Activated naive CD8-positive, alpha-beta T cell treated with anti-CD3 and anti-CD28 coated beads for 36 hours (primary cell): ENCODE measurements at regions not wholly inside any gene's neighbourhood (a gene's known extent, or its start where the extent isn't known, plus 50 kb on each side); places are given as distances from the start of the nearest gene placed in this dataset.
"Not testable (repeated sequence)": the region's sequence is repeated elsewhere in the genome, so short reads cannot be mapped to it uniquely, and the experiment has no call there.

Experiments
- DNase-seq: peaks from one replicate; pipeline ENCODE4 v3.0.0; 2021
- H3K27ac Mint-ChIP-seq: one replicate; pipeline ENCODE4 v1.8.0; 2022; ENCODE audit warnings: mild to moderate bottlenecking, moderate library complexity, mixed read lengths
- H3K27me3 Mint-ChIP-seq: one replicate; pipeline ENCODE4 v1.8.0; 2022; ENCODE audit warnings: mild to moderate bottlenecking, mixed read lengths
- H3K36me3 Mint-ChIP-seq: one replicate; pipeline ENCODE4 v1.8.0; 2021; ENCODE audit warnings: mild to moderate bottlenecking, mixed read lengths
- H3K4me1 Mint-ChIP-seq: one replicate; pipeline ENCODE4 v1.8.0; 2021; ENCODE audit warnings: mixed read lengths
- H3K4me3 Mint-ChIP-seq: one replicate; pipeline ENCODE4 v1.8.0; 2022; ENCODE audit warnings: mild to moderate bottlenecking, moderate library complexity, mixed read lengths
- H3K9me3 Mint-ChIP-seq: one replicate; pipeline ENCODE4 v1.8.0; 2022; ENCODE audit warnings: mixed read lengths

GRCh38 chr7:9302436-9302835 is 869.0 kb downstream of the NXPH1 start:
- Mint-ChIP-seq H3K27me3 (no peaks in the 10 kb centered on the region), H3K27ac (no peak overlapping the region), H3K36me3 (no peaks in the 10 kb centered on the region), H3K9me3 (no peaks in the 10 kb centered on the region), H3K4me1 (no peaks in the 10 kb centered on the region), H3K4me3 (no peak overlapping the region)
- no peak for DNase-seq

GRCh38 chr7:9307131-9307530 is 873.7 kb downstream of the NXPH1 start:
- Mint-ChIP-seq H3K4me1 (no peaks in the 10 kb centered on the region), H3K9me3 (no peaks in the 10 kb centered on the region), H3K4me3 (no peak overlapping the region), H3K27ac (no peak overlapping the region), H3K36me3 (no peaks in the 10 kb centered on the region), H3K27me3 (no peaks in the 10 kb centered on the region)
- DNase-seq: no peak

DNA sequence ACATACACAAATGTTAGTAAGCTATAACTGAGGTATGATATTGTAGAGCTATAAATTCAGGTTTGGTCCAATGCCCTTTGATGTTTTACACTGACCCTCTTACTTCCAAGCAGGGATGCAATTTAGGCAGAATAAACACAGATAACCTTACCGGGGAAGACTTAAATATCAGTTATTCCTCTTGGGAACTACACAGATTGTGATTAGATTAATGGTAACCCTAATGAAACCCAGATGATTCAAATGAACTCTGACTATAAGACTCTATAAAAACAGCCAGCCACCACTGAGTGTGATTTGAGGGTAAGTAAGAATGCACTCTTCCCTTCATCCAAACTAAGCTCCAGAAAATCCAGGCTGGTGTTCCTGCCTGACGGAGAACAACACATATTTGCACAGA is 891.1 kb downstream of the NXPH1 start:
- Mint-ChIP-seq H3K27me3 (no peaks in the 10 kb centered on the region), H3K4me1 (no peaks in the 10 kb centered on the region), H3K27ac (no peak overlapping the region), H3K36me3 (no peaks in the 10 kb centered on the region), H3K4me3 (no peak overlapping the region), H3K9me3 (no peaks in the 10 kb centered on the region)
- no peak for DNase-seq

DNA sequence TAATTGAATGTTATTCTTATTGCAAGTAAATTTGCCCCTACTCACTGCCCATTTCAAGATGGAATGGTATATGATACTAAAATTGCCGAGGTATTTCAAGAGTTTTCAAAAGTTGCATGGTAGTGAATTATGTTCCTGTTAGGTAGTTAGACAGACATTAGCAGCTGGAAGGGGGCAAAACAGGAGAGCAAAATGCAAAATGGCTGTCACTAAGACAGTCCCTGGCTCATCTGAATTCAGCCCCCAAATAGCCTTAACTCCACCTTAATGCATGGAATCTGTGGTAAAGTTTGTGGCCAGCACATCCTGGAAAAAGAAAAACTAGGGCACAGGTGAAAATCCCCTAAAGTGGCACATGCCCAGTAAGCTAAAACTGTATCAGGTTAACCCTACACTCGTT is 894.9 kb downstream of the NXPH1 start:
- Mint-ChIP-seq H3K4me3 (no peak overlapping the region), H3K36me3 (no peaks in the 10 kb centered on the region), H3K9me3 (peaks cover 2% of the 10 kb centered on the region)

DNA sequence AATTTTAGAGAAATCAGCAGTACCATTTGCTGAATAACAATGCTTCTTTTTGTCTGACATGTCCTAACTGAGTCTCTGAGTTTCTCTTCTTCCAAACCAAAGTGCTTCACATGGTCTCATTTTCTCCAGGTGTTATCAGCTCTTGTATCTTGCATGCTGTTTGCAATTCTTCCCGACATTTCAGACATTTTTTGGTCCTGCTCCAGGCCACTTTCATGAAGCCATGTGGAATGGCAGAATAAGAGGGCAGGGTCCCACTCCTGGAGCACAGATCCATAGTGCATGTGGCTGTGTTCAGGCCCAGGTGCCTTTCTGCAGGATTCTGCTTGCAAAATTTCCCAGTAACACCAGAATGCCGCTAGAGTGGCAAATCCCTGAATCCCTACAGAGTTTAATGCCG is 916.2 kb downstream of the NXPH1 start:
- no peaks in the 10 kb centered on the region for H3K9me3 Mint-ChIP-seq
- H3K4me3 Mint-ChIP-seq: no peak overlapping the region
- H3K27ac Mint-ChIP-seq: no peak overlapping the region
- H3K27me3 Mint-ChIP-seq: no peaks in the 10 kb centered on the region
- DNase-seq: no peak
- no peaks in the 10 kb centered on the region for H3K4me1 Mint-ChIP-seq
- no peaks in the 10 kb centered on the region for H3K36me3 Mint-ChIP-seq

More for the DNA sequence above, 894.9 kb downstream of the NXPH1 start:
- Mint-ChIP-seq H3K27me3 (no peaks in the 10 kb centered on the region), H3K27ac (no peak overlapping the region), H3K4me1 (no peaks in the 10 kb centered on the region)
- no peak for DNase-seq

GRCh38 chr7:9391221-9391620 is 957.8 kb downstream of the NXPH1 start:
- Mint-ChIP-seq H3K9me3 (peaks cover 15% of the 10 kb centered on the region), H3K4me1 (no peaks in the 10 kb centered on the region), H3K4me3 (no peak overlapping the region), H3K36me3 (no peaks in the 10 kb centered on the region), H3K27me3 (no peaks in the 10 kb centered on the region), H3K27ac (no peak overlapping the region)
- DNase-seq: no peak

- Mint-ChIP-seq H3K9me3 (peaks cover 10% of the 10 kb centered on the region), H3K4me3 (no peak overlapping the region), H3K27me3 (no peaks in the 10 kb centered on the region), H3K27ac (no peak overlapping the region), H3K4me1 (no peaks in the 10 kb centered on the region), H3K36me3 (no peaks in the 10 kb centered on the region)
- DNase-seq: no peak
Measured at GRCh38 chr7:9391984-9392383, 958.6 kb downstream of the NXPH1 start.

DNA sequence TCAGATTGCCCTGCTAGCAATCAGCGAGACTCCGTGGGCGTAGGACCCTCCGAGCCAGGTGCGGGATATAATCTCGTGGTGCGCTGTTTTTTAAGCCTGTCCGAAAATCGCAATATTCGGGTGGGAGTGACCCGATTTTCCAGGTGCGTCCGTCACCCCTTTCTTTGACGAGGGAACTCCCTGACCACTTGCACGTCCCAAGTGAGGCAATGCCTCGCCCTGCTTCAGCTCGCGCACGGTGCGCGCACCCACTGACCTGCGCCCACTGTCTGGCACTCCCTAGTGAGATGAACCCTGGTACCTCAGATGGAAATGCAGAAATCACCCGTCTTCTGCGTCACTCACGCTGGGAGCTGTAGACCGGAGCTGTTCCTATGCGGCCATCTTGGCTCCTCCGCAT is 971.0 kb downstream of the NXPH1 start:
- DNase-seq, H3K4me1 Mint-ChIP-seq, H3K36me3 Mint-ChIP-seq, H3K27me3 Mint-ChIP-seq, H3K27ac Mint-ChIP-seq, H3K4me3 Mint-ChIP-seq, H3K9me3 Mint-ChIP-seq: not testable (repeated sequence)

DNA sequence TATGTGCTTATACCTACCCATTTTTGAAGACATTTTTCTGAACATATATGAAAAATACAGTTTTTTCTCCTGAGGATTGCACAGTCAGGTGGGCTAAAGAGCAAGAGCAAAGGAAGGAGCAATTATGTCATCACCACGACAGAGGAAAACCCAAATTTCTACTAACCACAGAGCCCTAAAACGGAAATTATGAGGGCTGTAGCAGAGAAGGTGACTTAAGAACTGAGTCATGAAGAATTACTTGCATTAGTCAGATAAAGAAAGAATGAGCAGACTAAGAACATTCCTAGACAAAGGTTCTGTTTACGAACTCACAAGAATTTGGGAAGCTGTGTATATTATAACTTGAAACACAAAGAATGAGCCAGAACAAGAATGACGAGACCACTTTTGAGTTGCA is 974.4 kb downstream of the NXPH1 start:
- no peaks in the 10 kb centered on the region for H3K36me3 Mint-ChIP-seq
- H3K4me3 Mint-ChIP-seq: no peak overlapping the region
- H3K27ac Mint-ChIP-seq: no peak overlapping the region
- no peaks in the 10 kb centered on the region for H3K9me3 Mint-ChIP-seq
- H3K4me1 Mint-ChIP-seq: no peaks in the 10 kb centered on the region
- DNase-seq: no peak
- no peaks in the 10 kb centered on the region for H3K27me3 Mint-ChIP-seq

GRCh38 chr7:9453521-9453920 is 1020.1 kb downstream of the NXPH1 start:
- H3K9me3 Mint-ChIP-seq: peaks cover 9% of the 10 kb centered on the region
- no peak for DNase-seq
- H3K4me1 Mint-ChIP-seq: no peaks in the 10 kb centered on the region
- H3K27ac Mint-ChIP-seq: no peak overlapping the region
- no peaks in the 10 kb centered on the region for H3K27me3 Mint-ChIP-seq
- H3K36me3 Mint-ChIP-seq: no peaks in the 10 kb centered on the region
- H3K4me3 Mint-ChIP-seq: no peak overlapping the region

GRCh38 chr7:9488555-9488954 is 1055.1 kb downstream of the NXPH1 start:
- Mint-ChIP-seq H3K36me3 (no peaks in the 10 kb centered on the region), H3K4me3 (no peak overlapping the region), H3K4me1 (no peaks in the 10 kb centered on the region), H3K27me3 (no peaks in the 10 kb centered on the region), H3K27ac (no peak overlapping the region), H3K9me3 (peaks cover 8% of the 10 kb centered on the region)
- no peak for DNase-seq

- no peaks in the 10 kb centered on the region for H3K4me1 Mint-ChIP-seq
- H3K4me3 Mint-ChIP-seq: no peak overlapping the region
- H3K27me3 Mint-ChIP-seq: no peaks in the 10 kb centered on the region
- no peaks in the 10 kb centered on the region for H3K9me3 Mint-ChIP-seq
- H3K27ac Mint-ChIP-seq: no peak overlapping the region
- no peak for DNase-seq
- H3K36me3 Mint-ChIP-seq: no peaks in the 10 kb centered on the region
Measured at GRCh38 chr7:9498303-9498702, 1064.9 kb downstream of the NXPH1 start.

DNA sequence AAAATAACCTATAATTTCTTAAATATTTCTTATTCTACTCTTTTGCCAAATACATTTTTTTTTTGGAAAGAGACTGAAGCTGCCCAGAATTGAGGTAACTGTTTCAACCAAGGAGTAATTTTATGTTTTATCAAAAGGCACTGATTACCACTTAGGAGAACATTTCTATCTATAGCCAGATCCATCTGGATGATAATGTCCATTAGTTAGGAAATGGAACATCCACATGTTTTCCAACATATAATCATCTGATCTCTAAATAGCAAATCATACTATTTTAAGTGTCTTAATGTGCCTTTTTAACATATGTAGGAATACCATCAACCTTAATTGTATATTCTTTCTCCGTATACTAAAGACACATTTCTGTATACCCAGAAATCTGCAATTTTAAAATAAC is 1068.9 kb downstream of the NXPH1 start:
- Mint-ChIP-seq H3K4me3 (no peak overlapping the region), H3K4me1 (no peaks in the 10 kb centered on the region), H3K9me3 (peaks cover 1% of the 10 kb centered on the region), H3K27me3 (no peaks in the 10 kb centered on the region), H3K36me3 (no peaks in the 10 kb centered on the region), H3K27ac (no peak overlapping the region)
- DNase-seq: no peak

GRCh38 chr7:9504678-9505077 is 1071.3 kb downstream of the NXPH1 start:
- DNase-seq: no peak
- no peaks in the 10 kb centered on the region for H3K27me3 Mint-ChIP-seq
- peaks cover 1% of the 10 kb centered on the region for H3K9me3 Mint-ChIP-seq
- no peak overlapping the region for H3K4me3 Mint-ChIP-seq
- H3K4me1 Mint-ChIP-seq: no peaks in the 10 kb centered on the region
- no peak overlapping the region for H3K27ac Mint-ChIP-seq
- no peaks in the 10 kb centered on the region for H3K36me3 Mint-ChIP-seq

- H3K27ac Mint-ChIP-seq: no peak overlapping the region
- peaks cover 1% of the 10 kb centered on the region for H3K9me3 Mint-ChIP-seq
- H3K4me1 Mint-ChIP-seq: no peaks in the 10 kb centered on the region
- H3K36me3 Mint-ChIP-seq: no peaks in the 10 kb centered on the region
- H3K27me3 Mint-ChIP-seq: no peaks in the 10 kb centered on the region
- DNase-seq: no peak
- no peak overlapping the region for H3K4me3 Mint-ChIP-seq
Measured at GRCh38 chr7:9505516-9505915, 1072.1 kb downstream of the NXPH1 start.

DNA sequence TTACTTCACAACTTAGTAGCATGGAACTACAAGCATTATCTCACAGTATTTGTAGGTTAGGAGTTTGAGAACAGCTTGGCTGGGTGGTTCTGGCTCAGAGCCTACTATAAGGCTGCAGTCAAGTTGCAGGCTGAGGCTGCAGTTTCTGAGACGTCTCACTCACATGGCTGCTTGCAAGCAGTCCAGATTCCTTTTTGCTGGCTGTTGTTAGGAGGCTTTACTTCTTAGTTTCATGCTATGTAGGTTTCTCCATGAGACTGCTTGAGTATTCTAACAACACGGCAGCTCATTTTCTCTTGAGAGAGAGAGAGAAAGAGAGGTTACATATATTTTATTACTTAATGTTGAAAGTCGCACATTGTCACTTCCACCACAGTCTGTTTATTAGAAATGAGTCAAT is 1073.9 kb downstream of the NXPH1 start:
- Mint-ChIP-seq H3K4me1 (no peaks in the 10 kb centered on the region), H3K27me3 (no peaks in the 10 kb centered on the region), H3K36me3 (no peaks in the 10 kb centered on the region), H3K4me3 (no peak overlapping the region), H3K9me3 (peaks cover 1% of the 10 kb centered on the region), H3K27ac (no peak overlapping the region)
- DNase-seq: no peak

- no peaks in the 10 kb centered on the region for H3K4me1 Mint-ChIP-seq
- no peak overlapping the region for H3K27ac Mint-ChIP-seq
- H3K27me3 Mint-ChIP-seq: no peaks in the 10 kb centered on the region
- H3K36me3 Mint-ChIP-seq: no peaks in the 10 kb centered on the region
- DNase-seq: no peak
- H3K9me3 Mint-ChIP-seq: peaks cover 5% of the 10 kb centered on the region
- no peak overlapping the region for H3K4me3 Mint-ChIP-seq
Measured at GRCh38 chr7:9516662-9517061, 1083.3 kb downstream of the NXPH1 start.
